ENCODE measurements at regions not wholly inside any gene's neighbourhood (a gene's known extent, or its start where the extent isn't known, plus 50 kb on each side); places are given as distances from the start of the nearest gene placed in this dataset.
"Not testable (repeated sequence)": the region's sequence is repeated elsewhere in the genome, so short reads cannot be mapped to it uniquely, and the experiment has no call there.

- DNase-seq (ENCODE audit: low read depth): no peak
These were observed 391.6 kb upstream of the PROK2 start for GRCh38 chr3:72176537-72177041.

- no peak for DNase-seq (ENCODE audit: low read depth)
These were observed 390.4 kb upstream of the PROK2 start for GRCh38 chr3:72175296-72175858.

- DNase-seq (ENCODE audit: low read depth): no peak
These were observed 389.9 kb upstream of the PROK2 start for GRCh38 chr3:72174890-72175289.

GRCh38 chr3:72174040-72174439 lies 389.1 kb upstream of the PROK2 start:
- no peak for DNase-seq (ENCODE audit: low read depth)

- no peak for DNase-seq (ENCODE audit: low read depth)
These were observed 387.0 kb upstream of the PROK2 start for GRCh38 chr3:72171946-72172345.

- no peak for DNase-seq (ENCODE audit: low read depth)
These were observed 386.5 kb upstream of the PROK2 start for GRCh38 chr3:72171463-72171881.

- no peak for DNase-seq (ENCODE audit: low read depth)
These were observed 384.9 kb upstream of the PROK2 start for GRCh38 chr3:72169561-72170472.

GRCh38 chr3:72169120-72169519 lies 384.2 kb upstream of the PROK2 start:
- DNase-seq (ENCODE audit: low read depth): no peak

- no peak for DNase-seq (ENCODE audit: low read depth)
These were observed 380.9 kb upstream of the PROK2 start for GRCh38 chr3:72165808-72166207.

- DNase-seq (ENCODE audit: low read depth): no peak
These were observed 380.4 kb upstream of the PROK2 start for GRCh38 chr3:72165317-72165716.

GRCh38 chr3:72164635-72164978 lies 379.7 kb upstream of the PROK2 start:
- no peak for DNase-seq (ENCODE audit: low read depth)

- DNase-seq (ENCODE audit: low read depth): no peak
These were observed 379.1 kb upstream of the PROK2 start for GRCh38 chr3:72163809-72164634.

- no peak for DNase-seq (ENCODE audit: low read depth)
These were observed 377.8 kb upstream of the PROK2 start for GRCh38 chr3:72162649-72163184.

GRCh38 chr3:72161881-72162595 lies 377.1 kb upstream of the PROK2 start:
- no peak for DNase-seq (ENCODE audit: low read depth)

- DNase-seq (ENCODE audit: low read depth): not testable (repeated sequence)
These were observed 376.3 kb upstream of the PROK2 start for GRCh38 chr3:72161285-72161684.

- DNase-seq (ENCODE audit: low read depth): no peak
These were observed 375.4 kb upstream of the PROK2 start for GRCh38 chr3:72160351-72160750.

GRCh38 chr3:72159487-72159886 lies 374.5 kb upstream of the PROK2 start:
- DNase-seq (ENCODE audit: low read depth): no peak

GRCh38 chr3:72158639-72159326 lies 373.8 kb upstream of the PROK2 start:
- DNase-seq (ENCODE audit: low read depth): no peak

GRCh38 chr3:72157748-72158638 lies 373.0 kb upstream of the PROK2 start:
- DNase-seq (ENCODE audit: low read depth): no peak
